ENCODE measurements at regions not wholly inside any gene's neighbourhood (a gene's known extent, or its start where the extent isn't known, plus 50 kb on each side); places are given as distances from the start of the nearest gene placed in this dataset.

DNA sequence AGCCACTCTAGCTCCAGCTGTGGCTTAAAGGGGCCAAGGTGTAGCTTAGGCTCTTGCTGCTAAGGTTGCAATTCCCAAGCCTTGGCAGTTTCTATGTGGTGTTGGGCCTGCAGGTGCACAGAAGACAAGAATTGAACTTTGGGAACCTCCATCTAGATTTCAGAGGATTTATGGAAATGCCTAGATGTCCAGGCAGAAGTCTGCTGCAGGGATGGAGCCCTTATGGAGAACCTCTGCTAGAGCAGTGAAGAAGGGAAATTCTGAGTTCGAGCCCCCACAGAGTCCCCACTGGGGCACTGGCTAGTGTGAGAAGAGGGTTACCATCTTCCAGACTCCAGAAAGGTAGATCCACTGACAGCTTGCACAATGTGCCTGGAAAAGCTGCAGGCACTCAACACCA, 694.7 kb downstream of the SLC16A7 start:
- TF ChIP-seq ZBTB21 (CRISPR knock-in tag; IDR thresholded peaks at IDR 0.05; ENCODE audit: borderline replicate concordance): no peak
- no peak for TF ChIP-seq E2F4 (CRISPR knock-in tag; IDR thresholded peaks at IDR 0.05; ENCODE audit: borderline replicate concordance, low read depth)
- TF ChIP-seq TP53 (CRISPR knock-in tag; IDR thresholded peaks at IDR 0.05): no peak
- TF ChIP-seq ZNF121 (CRISPR knock-in tag; IDR thresholded peaks at IDR 0.05): no peak
- no peak for TF ChIP-seq USF2 (CRISPR knock-in tag; IDR thresholded peaks at IDR 0.05)
- TF ChIP-seq, protein P1, sequence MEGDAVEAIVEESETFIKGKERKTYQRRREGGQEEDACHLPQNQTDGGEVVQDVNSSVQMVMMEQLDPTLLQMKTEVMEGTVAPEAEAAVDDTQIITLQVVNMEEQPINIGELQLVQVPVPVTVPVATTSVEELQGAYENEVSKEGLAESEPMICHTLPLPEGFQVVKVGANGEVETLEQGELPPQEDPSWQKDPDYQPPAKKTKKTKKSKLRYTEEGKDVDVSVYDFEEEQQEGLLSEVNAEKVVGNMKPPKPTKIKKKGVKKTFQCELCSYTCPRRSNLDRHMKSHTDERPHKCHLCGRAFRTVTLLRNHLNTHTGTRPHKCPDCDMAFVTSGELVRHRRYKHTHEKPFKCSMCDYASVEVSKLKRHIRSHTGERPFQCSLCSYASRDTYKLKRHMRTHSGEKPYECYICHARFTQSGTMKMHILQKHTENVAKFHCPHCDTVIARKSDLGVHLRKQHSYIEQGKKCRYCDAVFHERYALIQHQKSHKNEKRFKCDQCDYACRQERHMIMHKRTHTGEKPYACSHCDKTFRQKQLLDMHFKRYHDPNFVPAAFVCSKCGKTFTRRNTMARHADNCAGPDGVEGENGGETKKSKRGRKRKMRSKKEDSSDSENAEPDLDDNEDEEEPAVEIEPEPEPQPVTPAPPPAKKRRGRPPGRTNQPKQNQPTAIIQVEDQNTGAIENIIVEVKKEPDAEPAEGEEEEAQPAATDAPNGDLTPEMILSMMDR (IDR thresholded peaks at IDR 0.05): no peak
